Fibroblast of skin of scalp (primary cell): ENCODE measurements at regions not wholly inside any gene's neighbourhood (a gene's known extent, or its start where the extent isn't known, plus 50 kb on each side); places are given as distances from the start of the nearest gene placed in this dataset.
A peak's percentile ranks its signal among the peaks of the same experiment; 100 is the strongest.

Experiments used
- DNase-seq: peaks from one replicate; pipeline ENCODE4 v3.0.0-alpha.2; 2013

GRCh38 chr3:182732232-182733015 lies 60.9 kb upstream of the ATP11B start:
- no peak for DNase-seq

GRCh38 chr3:182735672-182736071 lies 57.6 kb upstream of the ATP11B start:
- DNase-seq = peak; percentile 88

GRCh38 chr3:182737825-182738224 lies 55.5 kb upstream of the ATP11B start:
- DNase-seq = no peak

GRCh38 chr3:182738583-182739411 lies 54.5 kb upstream of the ATP11B start:
- no peak for DNase-seq

GRCh38 chr3:182739619-182740018 lies 53.7 kb upstream of the ATP11B start:
- peak; percentile 45 for DNase-seq

GRCh38 chr3:182740710-182741109 lies 52.6 kb upstream of the ATP11B start:
- DNase-seq = no peak

GRCh38 chr3:182741214-182741613 lies 52.1 kb upstream of the ATP11B start:
- DNase-seq = no peak
